RWPE1 (cell line): ENCODE measurements at regions not wholly inside any gene's neighbourhood (a gene's known extent, or its start where the extent isn't known, plus 50 kb on each side); places are given as distances from the start of the nearest gene placed in this dataset.

ENCODE experiments used
- CTCF ChIA-PET: fragments of 350-600 bp; sonication (Branson Sonifier 250); formaldehyde crosslinking; extraction: SDS; loops from one replicate; lab custom pipeline; 2021; lab: Yijun Ruan, JAX
- POLR2A ChIA-PET: fragments of 400-600 bp; formaldehyde crosslinking; extraction: SDS; loops from one replicate; lab custom pipeline; 2020; ENCODE audit warnings: antibody characterized with exemption; ENCODE audit not compliant: low non-redundant PET; lab: Yijun Ruan, JAX
- DNase-seq: peaks from one replicate; pipeline ENCODE4 v3.0.0; 2012; ENCODE audit warnings: low spot score
- H3K27ac ChIP-seq: fragments of 450-650 bp; 2 replicates; pipeline ENCODE4 v1.5.1; 2017
- TF ChIP-seq, protein P1 (sequence below): fragments of 450-650 bp; conservative IDR thresholded peaks from 2 replicates; pipeline ENCODE4 v1.5.1; 2017; ENCODE audit warnings: low read depth, mild to moderate bottlenecking

- TF ChIP-seq, protein P1, sequence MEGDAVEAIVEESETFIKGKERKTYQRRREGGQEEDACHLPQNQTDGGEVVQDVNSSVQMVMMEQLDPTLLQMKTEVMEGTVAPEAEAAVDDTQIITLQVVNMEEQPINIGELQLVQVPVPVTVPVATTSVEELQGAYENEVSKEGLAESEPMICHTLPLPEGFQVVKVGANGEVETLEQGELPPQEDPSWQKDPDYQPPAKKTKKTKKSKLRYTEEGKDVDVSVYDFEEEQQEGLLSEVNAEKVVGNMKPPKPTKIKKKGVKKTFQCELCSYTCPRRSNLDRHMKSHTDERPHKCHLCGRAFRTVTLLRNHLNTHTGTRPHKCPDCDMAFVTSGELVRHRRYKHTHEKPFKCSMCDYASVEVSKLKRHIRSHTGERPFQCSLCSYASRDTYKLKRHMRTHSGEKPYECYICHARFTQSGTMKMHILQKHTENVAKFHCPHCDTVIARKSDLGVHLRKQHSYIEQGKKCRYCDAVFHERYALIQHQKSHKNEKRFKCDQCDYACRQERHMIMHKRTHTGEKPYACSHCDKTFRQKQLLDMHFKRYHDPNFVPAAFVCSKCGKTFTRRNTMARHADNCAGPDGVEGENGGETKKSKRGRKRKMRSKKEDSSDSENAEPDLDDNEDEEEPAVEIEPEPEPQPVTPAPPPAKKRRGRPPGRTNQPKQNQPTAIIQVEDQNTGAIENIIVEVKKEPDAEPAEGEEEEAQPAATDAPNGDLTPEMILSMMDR: no peak
- H3K27ac ChIP-seq: no peak overlapping the region
- DNase-seq: no peak
- CTCF ChIA-PET: interaction anchor here (0.6 kb wide), 1 partner anchor 351 kb away, joined by 3 read pairs; no protein-coding TSS in a partner anchor
- POLR2A ChIA-PET: no interaction called here
Measured at GRCh38 chr3:66692042-66692765, 191.4 kb upstream of the LRIG1 start.

DNA sequence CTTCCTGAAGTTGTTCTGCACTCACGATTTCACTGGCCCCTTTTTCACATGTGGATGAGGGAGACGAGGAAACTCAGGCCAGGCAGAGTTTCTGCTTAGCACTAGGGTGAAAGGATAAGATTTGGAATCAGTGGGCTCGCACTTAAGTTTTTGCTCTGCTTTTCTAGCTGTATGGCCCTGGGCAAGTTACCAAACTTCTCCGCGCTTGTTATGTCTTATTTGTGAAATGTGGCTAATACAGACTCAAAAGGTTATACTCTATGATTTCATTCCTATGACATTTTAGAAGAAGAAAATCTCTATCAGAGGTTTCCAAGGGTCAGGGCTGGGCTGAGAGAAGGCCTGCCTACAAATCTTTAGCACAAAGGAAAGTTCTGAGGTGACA is 191.9 kb upstream of the LRIG1 start:
- no peak overlapping the region for H3K27ac ChIP-seq
- no peak for DNase-seq
- CTCF ChIA-PET: interaction anchor here (0.6 kb wide), 1 partner anchor 351 kb away, joined by 3 read pairs; no protein-coding TSS in a partner anchor
- POLR2A ChIA-PET: no interaction called here
- TF ChIP-seq, protein P1: no peak

DNA sequence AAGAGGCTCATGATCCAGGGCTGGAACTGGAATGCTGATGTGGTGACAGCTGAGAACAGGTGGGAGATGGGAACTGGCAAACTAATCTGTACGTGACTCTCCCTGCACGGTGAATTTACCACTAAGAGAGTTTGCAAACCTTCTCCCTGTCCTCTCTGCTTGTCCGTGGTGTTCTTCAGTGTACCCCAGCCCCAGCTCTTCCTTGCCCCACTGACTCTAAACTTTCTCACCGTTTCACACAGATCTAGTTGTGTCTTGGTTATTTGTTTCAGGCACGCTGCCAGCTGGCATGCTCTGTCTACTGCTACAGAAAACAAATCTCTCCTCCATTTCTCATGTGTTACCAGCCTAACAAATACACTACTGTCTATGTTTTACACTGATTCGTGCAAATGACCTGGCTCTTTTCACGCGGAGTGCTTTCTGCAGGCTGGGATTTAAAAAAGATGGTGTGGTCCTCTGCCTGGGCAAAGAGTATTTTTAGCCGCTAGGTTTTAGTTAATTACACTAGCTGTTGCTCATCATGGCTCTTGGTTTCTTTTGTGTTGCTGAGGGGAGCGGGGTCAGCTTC is 192.7 kb upstream of the LRIG1 start:
- CTCF ChIA-PET: no interaction called here
- TF ChIP-seq, protein P1: no peak
- POLR2A ChIA-PET: no interaction called here
- no peak for DNase-seq
- no peak overlapping the region for H3K27ac ChIP-seq

DNA sequence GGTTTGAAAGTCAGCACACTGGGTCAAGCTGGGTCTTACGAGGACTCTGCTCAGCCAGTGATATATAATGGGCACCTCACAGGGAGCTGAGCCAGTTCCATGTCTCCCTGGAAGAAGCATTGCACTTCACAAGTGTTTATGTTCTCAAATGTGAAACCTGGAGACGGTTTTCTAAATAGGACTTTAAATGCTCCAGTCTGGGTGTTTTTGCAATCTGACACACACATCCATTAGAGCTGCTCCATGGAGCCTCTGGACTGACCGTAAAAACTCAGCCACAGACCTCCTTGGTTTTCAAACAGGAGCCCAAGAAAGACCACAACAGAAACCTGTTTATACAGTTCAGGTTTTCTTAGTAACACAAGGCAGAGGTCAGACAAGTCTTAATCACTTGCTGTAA is 201.3 kb upstream of the LRIG1 start:
- DNase-seq: no peak
- no peak overlapping the region for H3K27ac ChIP-seq
- CTCF ChIA-PET: no interaction called here
- POLR2A ChIA-PET: no interaction called here
- TF ChIP-seq, protein P1: no peak

GRCh38 chr3:66703501-66703900 is 202.7 kb upstream of the LRIG1 start:
- TF ChIP-seq, protein P1: no peak
- POLR2A ChIA-PET: no interaction called here
- no peak overlapping the region for H3K27ac ChIP-seq
- no peak for DNase-seq
- CTCF ChIA-PET: no interaction called here

- no peak overlapping the region for H3K27ac ChIP-seq
- TF ChIP-seq, protein P1: no peak
- no peak for DNase-seq
- ChIA-PET POLR2A (no interaction called here), CTCF (no interaction called here)
Measured at GRCh38 chr3:66705076-66705475, 204.3 kb upstream of the LRIG1 start.
